Hippocampal formation (tissue), 2 donors: ENCODE measurements at regions not wholly inside any gene's neighbourhood (a gene's known extent, or its start where the extent isn't known, plus 50 kb on each side); places are given as distances from the start of the nearest gene placed in this dataset.

Experiments
- DNase-seq, 2 donors: peaks; one replicate each; lab custom pipeline; 2025; lab: John Stamatoyannopoulos, UW

DNA sequence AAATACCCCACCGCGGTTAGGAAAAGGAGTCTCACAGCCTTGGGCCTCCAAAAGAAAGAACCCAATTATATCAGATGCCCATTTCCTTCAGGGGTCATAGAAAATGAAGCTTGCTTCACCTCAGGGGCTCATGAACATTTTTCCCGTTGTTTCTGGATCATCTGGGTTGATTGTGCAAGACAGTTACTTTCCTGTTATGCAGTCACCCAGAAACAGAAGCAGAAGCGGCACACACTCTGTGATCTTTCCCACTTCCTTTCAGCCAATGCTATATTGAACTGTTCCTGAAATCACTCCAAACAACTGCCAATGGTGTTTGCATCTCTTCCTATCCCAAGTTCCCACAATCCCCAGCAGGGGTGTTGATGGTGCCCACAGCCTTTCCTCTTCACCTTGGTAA, 295.6 kb upstream of the RASGRP1 start:
- no peak for DNase-seq

DNA sequence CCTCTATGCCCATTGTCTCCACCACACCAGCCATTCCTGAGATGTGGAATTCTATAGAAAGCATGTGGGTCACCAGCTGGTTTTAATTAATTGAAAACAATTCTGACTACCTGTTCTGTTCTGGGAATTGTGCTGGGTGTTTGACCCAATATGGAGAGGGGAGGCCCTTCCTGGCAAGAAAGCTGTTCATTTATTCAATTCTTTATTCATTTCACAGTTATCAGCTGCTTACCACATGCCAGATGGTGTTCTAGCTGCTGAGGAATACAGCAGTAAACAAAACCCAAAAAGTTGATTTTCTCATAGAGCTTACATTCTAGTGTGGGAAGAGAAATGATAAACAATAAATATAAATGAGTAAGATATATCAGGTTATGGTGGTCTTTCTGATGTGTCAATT, 296.1 kb upstream of the RASGRP1 start:
- no peak for DNase-seq

DNA sequence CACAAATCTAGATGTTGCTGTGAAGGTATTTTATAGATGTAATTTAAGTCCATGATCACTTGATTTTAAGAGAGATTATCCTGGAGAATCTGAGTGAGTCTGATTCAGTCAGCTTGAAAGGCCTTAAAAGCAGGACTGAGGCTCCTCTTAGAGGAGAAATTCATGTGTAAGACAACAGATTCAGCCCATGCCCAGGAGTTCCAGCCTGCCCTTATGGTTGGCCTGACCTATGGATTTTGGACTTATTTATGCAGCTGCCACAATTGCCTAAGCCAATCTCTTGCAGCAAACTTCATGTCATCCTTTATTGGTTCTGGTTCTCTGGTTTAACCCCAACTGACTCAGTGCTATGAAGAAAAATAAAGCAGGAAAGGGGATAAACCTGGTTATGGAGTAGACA, 296.5 kb upstream of the RASGRP1 start:
- DNase-seq, result no peak

DNA sequence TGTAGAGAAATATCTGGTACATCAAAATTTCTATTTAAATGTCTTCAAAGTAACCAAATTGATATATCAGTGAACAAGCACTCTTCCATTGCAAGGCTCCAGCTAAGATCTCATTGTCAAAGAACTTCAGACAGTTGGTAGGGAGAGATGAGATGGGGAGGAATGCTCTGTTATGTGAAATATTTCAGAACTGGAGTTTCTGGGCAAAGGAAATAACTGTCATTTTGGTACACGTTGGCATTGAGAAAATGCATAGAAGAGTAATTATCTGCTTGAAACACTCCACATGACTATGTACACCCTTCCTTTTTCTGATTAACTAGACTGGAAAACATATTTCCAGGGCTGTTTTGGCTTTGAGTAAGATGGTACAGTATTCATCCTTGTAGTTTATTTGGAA, 297.5 kb upstream of the RASGRP1 start:
- DNase-seq, result no peak

DNA sequence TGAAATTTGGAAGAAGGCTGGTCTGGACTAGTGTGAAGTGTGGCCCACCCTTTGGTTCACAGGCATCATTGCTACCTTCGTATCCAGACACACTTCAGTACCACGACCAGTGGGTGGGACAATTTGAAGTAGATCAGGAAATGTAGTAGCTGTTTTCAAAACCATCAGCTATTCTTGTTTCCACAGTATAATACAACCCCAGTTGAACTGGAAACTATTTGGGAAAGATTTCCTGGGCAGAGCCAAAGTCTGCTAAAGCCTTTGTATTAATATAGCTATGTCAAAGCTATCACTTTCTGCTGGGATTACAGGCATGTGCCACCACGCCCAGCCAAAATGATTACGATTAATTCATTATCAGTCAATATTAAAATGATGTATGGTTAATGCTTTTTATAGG, 298.8 kb upstream of the RASGRP1 start:
- DNase-seq, result no peak

DNA sequence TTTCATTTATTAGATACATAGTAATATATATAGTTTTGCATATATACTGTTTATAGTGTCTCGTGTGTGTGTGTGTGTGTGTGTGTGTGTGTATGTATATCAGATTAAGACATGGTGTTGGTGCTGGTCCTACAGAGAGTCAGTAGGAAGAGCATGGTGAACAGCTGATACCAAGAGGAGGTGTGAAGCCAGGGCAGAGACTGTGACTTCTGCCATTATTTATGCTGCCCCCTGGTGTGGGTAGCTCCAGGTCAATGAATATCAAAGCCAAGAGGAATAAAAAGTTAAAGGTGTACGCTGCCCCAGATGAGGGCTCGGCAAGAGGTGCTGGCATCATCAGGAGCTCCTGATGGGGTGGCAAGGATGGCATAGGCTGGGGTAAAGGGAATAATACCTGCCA, 299.5 kb upstream of the RASGRP1 start:
- no peak for DNase-seq

DNA sequence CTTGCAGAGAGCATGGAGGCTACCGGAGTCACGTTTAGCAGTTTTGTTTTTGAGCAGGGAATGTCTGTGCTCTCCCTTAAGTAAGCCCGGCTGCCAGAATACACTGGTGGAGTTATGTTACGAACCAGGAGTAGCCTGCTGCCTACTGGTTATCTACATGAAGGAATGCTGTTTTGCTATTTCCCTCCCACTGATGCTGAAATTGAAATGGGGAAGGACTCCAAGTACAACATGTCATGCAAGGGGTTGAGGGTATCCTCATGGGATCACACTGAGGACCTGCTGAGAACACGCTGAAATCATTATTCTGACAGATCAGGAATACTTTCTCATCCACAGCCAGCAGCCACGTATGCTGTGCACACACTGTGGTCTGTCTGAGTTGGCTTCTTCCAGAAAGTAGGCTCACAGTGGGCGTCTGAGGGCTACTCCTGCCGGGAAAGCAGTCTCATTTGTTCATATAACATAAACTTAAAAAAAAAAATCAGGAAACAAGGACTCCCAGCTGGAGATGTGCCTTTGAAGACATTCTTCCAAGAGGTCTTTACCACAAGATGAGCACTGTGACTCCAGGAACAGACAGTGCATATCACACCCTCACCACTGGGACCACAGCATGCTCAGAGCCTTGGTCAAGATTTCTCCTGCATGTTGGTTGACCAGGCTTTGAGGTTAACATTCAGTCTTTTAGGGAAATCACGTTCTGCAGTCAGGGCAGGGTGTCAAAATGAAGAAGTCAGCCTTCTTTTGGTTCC, 300.4 kb upstream of the RASGRP1 start:
- DNase-seq, result no peak

DNA sequence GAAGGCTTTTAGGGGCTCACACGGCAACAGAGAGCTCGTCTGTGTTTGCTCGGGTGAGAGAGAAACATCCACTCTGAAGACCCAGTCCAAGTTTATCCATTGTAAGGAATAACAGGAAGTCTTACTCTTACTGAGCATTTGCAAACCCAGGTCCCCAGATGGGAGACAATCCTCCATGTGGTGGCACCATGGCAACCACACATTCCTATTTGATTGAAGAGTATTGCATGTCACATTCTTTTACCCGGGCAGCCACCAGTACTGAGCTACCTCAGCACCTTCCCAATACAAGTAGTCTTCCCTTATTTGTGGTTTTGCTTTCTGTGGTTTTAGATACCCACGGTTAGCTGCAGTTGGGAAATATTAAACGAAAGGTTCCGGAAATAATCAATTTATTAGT, 302.9 kb upstream of the RASGRP1 start:
- DNase-seq, result no peak

DNA sequence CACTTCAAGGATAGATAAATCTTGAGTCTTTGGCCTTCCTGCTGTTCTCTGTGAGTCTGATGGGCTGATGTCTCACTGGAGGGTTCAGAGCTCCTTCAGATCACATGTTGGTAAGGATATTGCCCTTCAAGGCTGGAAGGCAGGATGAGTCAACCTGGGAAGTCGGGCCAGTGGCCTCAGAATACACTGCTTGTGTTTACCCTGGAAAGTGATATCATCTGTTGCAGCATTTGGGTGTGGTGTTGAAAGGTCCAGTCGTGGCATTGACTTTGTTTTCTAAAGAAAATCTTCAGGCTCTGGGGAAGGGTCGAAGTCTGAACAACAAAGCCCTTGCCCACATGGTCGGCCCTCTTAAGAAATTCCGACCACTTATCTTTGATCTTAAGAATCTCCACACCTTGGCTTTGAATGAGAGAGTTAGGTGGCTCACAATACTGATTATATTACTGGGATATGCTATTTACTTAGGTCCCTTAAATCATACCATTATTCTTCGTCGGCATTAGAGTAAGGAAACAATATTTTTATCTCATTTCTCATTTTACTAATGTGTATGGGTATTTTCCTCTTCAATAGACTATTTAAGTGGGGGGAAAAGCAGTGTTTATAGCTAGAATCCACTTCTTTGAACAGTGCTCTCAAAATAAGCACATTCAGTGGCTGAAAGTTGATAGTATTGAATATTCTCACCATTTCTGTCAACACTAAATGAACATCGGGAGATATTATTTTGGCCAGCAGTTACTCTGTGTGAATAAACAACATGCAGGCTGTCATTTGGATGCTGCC, 303.9 kb upstream of the RASGRP1 start:
- no peak for DNase-seq

DNA sequence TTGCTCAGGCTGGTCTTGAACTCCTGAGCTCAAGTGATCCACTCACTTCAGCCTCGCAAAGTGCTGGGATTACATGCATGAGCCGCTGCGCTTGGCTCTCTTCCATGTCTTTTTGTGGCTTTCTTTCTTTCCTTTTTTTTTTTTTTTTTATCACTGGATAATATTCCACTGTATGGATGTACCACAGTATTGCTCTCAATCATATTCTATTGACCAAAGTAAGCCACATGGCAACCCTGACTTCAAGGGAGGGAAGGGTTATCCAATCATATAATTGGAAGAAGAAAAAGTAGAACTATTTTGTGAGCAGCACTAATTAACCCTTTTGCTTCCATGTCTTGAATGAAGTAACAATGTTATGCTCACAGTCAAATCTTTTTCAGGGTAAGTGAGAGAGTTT, 307.0 kb upstream of the RASGRP1 start:
- DNase-seq, result no peak

DNA sequence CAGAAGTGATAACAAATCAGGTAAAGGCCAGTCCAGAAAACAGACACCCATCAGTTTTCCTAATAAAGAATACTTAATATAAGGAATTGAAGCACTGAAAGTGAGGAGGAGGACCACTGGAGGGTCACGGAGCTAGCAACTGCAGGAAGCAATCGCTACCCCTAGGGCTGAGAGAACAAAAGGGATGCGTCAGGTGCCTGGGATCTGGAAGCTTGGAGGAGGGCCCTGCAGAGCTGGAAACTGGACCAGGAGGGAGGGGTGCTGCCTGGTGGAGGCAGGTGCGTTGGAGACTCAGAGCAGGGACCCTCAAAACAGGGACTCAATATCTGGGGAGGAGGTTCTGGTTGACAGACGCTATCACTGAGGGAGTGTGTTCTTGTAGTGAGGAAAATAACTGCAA, 308.1 kb upstream of the RASGRP1 start:
- DNase-seq, result no peak

DNA sequence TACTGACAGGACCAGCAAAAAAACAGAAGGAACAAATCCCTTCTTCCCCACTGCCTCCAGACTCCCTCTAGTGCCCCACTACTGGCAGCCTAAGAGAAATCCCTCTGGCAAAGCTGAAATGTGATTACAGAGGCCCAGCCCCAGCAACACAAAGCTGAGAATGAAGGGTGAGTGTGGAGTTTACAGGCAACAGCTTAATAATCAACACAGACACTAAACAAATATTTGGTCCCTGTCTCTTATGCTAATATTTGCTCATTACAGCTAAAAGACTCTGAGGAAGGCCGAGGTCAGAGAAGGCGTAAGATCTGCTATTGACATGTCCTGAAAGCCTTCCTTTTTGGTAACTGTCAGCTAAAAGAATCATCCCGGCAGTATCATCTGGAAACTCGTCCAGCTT, 308.5 kb upstream of the RASGRP1 start:
- DNase-seq, result no peak

DNA sequence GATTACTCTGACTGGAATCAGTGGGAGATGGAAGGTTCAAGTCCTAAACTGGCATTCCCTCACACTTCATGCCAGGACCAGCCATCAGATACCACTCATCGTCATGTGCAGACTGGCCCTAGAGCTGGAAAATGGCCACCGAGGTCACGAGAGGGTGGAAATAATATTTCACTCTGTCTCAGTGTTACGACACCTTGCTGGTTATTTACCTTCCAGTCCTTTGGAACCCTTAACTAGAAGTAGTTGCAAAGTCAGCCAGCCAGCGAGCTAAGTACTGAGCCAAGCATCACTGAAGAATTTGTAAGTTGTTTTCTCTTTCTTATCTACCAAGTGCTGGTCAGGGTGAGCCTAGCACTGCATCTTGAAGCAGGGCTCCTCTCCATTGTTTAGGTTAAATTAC, 309.9 kb upstream of the RASGRP1 start:
- DNase-seq, result no peak

DNA sequence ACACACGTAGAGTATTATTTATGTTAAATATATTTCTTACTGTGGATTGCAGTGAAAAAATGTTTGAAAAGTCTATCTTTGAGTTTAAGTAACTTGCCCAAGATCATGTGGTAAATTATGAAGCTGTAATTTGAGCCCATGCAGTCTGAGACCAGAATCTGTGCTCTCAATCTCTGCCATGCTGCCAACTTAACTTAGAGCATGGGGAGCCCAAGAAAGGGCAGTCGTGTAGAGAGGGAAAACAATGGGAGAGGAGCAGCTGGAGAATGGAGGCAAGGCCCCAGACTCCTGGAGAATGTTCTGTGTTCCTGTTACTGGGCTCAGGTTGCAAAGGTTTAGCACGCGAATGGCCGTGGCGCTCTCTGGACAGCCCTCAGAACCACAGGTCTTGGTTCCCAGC, 311.6 kb upstream of the RASGRP1 start:
- DNase-seq, result no peak

DNA sequence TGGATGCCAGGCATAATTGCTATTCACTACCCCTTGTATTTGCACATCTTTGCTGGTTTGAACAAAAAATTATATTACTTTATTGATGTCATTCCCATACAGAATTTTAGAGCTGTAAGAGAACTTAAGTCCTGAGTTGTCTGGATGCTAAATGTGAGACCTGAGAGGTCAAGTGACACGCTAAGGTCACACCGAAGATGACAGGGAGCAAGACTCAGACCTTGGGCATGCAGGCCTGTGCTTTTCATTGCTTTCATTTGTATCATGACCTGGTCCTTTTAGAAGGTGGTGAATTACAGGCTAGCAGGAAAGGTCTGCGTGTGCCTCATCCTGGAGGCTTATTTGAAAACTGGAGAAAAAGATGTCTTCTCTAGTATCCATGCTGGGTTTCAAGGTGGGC, 312.0 kb upstream of the RASGRP1 start:
- DNase-seq, result no peak

DNA sequence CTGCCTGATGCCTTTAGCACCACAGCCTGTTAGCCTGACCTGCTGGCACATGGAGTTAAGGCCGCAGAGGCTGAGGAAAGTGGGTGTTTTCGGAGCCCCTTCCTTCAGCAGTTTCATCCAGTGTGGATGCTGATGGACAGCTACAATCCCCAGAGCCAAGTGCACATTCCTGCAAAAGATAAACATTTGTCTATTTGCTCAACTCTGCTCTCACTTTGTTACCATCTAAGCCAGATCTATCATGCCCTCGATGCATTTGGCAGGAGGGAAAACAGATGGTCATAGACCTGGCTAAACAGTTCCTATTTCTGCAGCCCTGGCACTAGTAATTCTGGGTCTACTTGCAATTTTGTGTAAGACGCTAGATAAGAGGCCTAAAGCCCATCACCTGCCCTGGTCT, 312.9 kb upstream of the RASGRP1 start:
- DNase-seq, result no peak

DNA sequence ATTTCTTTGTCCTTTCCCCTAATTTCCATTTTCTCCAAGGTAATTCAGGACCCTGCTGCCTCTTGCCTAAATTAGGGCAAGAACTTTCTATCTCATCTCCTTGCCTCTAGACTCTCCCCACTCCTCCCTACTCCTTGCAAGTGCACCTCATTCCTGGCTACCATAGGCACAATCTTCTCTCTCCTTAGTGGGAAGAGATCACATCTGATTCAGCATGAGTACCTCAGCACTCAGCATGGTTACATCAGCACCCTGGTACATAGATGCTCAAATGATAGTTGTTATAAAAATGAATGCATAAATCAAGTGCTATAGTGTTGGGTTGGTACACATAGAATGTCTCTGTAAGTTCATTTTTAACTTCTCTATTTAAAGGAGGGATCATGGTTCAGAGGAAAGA, 313.4 kb upstream of the RASGRP1 start:
- no peak for DNase-seq

DNA sequence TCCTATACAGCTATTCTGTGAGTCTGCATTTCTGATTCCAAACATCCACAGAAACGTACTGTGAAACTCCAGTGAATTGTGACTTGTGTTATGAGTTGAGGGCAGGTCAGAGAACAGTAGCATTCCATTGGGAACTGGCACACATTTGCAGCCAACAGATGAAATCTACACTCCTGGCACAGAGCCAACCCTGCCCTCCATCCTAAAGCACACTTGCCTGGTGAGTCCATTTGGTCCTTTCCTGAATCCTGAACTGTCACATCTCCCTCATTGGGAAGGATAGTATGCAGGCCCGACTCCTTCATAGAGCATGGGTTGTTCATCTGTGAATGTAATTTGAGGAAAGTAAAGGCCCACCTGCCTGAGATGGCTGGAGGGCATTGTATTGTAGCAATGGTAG, 314.3 kb upstream of the RASGRP1 start:
- DNase-seq, result no peak

DNA sequence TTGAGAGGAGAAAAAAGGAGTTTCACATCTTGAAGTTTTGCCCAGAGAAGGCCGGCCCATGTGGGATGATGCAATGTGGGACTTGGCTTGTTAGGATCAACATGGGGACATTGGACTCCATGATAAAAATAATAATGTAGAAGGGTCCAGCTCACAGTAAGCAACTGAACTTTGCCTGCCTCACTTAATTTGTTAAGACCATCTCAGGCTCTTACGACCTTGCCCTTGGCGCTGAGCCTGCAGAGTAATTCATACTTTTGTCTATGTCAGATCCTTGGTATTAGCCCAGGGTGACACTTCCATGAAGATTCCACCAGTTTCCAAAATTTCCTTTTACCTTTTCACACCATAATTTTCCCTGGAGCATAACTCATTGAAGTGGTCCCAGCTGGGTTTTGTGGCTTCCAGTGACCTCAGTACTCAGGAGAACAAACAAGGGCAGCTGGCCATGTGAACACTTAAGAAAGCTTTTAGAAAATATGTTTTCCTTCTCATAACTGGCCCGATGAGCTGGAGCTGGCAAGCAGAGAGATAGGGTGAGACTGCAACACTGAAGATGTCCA, 315.4 kb upstream of the RASGRP1 start:
- DNase-seq, result no peak

DNA sequence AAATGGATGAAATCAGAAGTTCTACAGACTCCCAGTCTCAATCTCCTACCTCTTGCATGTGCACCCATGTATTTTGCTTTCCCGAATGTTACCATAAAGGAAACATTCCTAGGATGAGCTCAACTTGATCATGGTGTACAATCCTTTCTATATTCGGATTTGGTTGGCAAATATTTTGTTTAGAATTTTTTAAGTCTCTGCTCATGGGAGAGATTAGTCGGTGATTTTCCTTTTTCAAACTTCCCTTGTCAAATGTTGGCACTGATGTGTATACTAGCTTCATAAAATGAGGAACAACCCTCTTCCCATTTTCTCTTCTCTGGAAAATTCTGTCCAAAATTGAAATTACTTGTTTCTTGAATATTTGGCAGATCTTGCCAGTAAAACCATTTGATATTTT, 317.6 kb upstream of the RASGRP1 start:
- DNase-seq, result no peak

DNA sequence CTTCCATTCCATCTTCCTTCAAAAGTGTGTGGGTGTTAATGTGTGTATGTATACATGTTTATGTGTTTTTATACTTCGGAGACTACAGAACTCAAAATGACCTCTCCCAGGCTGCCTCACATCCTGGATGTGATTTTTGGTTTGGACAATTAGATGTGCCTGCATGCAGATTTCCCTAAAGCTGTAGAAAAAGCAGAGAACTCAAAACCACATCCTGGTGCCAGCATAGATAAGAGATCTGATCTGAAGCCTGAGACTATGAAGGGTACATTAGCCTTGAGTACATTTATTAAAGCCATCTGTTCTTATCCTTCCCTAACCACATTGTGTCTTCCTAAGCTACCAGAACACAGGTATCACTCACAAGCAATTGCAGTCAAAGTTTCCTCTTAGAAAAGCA, 319.4 kb upstream of the RASGRP1 start:
- DNase-seq, result no peak

DNA sequence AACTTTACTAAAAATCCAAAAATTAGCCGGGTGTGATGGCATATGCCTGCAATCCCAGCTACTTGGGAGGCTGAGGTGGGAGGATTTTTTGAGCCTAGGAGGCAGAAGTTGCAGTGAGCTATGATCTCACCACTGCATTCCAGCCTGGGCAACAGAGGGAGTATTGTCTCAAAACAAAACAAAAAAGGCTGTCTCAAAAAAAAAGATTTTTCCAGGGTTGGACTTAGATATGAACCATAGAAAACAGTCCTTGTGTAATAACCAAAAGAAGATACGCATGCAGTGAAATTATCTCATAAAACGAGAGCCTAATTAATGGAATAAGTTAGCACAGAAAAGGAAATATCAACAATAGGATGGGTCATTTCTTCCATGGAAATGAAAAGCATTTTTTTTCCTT, 320.4 kb upstream of the RASGRP1 start:
- no peak for DNase-seq

DNA sequence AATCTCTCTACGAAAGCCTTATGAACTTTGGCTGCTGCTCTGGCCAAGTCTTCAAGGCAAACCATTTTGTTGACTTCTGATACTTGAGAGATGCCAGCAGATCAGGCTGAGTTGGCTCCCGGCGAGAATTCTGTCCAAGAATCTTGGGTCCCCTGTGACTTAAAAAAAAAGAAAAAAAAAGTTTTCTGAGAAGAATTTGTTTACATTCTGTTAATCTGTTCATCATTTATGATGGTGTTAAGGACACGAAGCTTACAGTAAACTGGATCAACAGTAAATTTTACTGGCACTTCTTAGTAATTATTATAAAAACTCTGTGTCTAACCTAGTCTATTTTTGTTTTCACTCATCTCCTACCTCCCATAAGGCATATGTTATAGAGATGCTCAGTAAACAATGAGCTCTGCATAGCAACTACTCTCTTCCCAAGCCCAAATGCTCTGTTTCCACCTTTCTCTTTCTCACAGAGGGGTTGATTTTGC, 320.9 kb upstream of the RASGRP1 start:
- no peak for DNase-seq
